ENCODE measurements at regions not wholly inside any gene's neighbourhood (a gene's known extent, or its start where the extent isn't known, plus 50 kb on each side); places are given as distances from the start of the nearest gene placed in this dataset.

- TF ChIP-seq, protein P1, sequence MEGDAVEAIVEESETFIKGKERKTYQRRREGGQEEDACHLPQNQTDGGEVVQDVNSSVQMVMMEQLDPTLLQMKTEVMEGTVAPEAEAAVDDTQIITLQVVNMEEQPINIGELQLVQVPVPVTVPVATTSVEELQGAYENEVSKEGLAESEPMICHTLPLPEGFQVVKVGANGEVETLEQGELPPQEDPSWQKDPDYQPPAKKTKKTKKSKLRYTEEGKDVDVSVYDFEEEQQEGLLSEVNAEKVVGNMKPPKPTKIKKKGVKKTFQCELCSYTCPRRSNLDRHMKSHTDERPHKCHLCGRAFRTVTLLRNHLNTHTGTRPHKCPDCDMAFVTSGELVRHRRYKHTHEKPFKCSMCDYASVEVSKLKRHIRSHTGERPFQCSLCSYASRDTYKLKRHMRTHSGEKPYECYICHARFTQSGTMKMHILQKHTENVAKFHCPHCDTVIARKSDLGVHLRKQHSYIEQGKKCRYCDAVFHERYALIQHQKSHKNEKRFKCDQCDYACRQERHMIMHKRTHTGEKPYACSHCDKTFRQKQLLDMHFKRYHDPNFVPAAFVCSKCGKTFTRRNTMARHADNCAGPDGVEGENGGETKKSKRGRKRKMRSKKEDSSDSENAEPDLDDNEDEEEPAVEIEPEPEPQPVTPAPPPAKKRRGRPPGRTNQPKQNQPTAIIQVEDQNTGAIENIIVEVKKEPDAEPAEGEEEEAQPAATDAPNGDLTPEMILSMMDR (IDR thresholded peaks at IDR 0.05; ENCODE audit: insufficient read depth, low read depth, low read length, missing control alignments) = no peak
- H3K4me3 ChIP-seq (ENCODE audit: low read length) = no peak overlapping the region
- DNase-seq (ENCODE audit: low read depth) = no peak
These were observed 270.4 kb upstream of the FKBP1C start for GRCh38 chr6:62940848-62941247.

- TF ChIP-seq, protein P1 (IDR thresholded peaks at IDR 0.05; ENCODE audit: insufficient read depth, low read depth, low read length, missing control alignments) = no peak
- no peak overlapping the region for H3K4me3 ChIP-seq (ENCODE audit: low read length)
- DNase-seq (ENCODE audit: low read depth) = no peak
These were observed 269.3 kb upstream of the FKBP1C start for GRCh38 chr6:62942000-62942399.

DNA sequence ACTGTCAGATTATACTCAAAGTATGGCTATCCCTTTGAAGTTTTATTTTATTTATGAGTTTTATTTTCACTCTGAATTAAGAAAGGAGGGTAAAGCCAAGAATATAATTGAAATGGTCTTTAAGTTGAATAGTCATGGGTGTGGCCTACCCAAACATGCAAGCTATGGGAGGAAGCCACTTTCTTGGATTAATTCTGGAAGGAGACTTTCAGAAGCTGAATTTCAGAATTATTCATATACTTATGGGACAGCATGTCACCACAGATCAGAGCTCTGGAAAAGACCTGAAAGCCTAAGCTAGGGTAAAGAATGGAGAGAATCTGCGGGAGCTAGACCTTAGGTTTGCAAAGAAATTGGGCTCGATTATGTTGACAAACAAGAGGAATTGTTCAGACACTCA lies 242.4 kb upstream of the FKBP1C start:
- no peak for DNase-seq (ENCODE audit: low read depth)
- H3K4me3 ChIP-seq (ENCODE audit: low read length) = no peak overlapping the region
- TF ChIP-seq, protein P1 (IDR thresholded peaks at IDR 0.05; ENCODE audit: insufficient read depth, low read depth, low read length, missing control alignments) = no peak

DNA sequence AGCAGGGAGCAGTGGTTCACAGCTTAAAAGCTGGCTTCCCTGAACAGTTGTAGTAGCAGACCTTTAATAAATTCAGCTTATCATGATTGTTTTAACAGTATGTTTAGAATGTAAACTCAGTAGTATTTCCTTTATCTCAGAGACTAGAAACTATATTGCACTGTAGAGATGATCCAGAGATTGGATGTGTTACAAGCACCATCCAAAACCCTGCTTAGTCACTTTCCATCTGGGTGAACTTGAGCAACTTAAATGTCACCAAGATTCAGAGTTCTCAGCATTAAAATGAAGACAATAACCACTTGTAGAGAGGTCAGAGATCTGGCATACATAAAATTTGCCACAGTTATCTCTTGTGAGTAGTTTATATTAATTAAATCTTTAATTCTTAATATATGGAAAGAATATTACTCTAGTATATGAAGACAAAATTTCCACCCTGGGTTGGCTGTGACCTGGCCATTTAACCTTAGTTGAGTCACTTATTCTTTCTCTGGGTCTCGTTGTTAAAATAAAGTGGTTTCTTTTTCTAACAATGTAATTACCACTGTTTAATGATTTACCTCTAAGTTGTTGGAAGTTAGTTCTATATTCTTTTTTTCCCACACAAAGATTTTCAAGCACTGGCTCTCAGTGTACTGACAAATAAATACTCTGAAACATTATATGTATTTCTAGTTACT lies 239.2 kb upstream of the FKBP1C start:
- TF ChIP-seq, protein P1 (IDR thresholded peaks at IDR 0.05; ENCODE audit: insufficient read depth, low read depth, low read length, missing control alignments) = no peak
- no peak for DNase-seq (ENCODE audit: low read depth)
- no peak overlapping the region for H3K4me3 ChIP-seq (ENCODE audit: low read length)

- TF ChIP-seq, protein P1 (IDR thresholded peaks at IDR 0.05; ENCODE audit: insufficient read depth, low read depth, low read length, missing control alignments) = no peak
- H3K4me3 ChIP-seq (ENCODE audit: low read length) = no peak overlapping the region
- no peak for DNase-seq (ENCODE audit: low read depth)
These were observed 236.8 kb upstream of the FKBP1C start for GRCh38 chr6:62974452-62974851.

DNA sequence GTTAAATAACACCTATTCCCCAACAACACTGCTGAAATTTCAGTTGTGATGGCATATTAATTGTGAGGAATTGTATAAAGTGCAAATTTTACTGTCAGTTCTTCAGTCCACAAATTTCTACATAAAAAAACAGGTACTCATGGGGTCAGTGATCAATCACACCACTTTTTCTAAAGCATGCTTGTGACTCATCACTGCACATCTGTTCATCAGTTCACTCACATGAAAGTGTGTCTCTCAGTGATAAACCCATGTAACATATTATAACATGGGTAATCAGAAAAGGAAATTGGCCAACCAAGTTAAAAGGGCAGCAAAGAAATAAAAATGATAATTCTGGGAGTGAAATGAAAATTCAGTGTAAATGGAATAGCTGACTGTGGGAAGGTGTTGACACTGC lies 234.7 kb upstream of the FKBP1C start:
- no peak overlapping the region for H3K4me3 ChIP-seq (ENCODE audit: low read length)
- no peak for DNase-seq (ENCODE audit: low read depth)
- TF ChIP-seq, protein P1 (IDR thresholded peaks at IDR 0.05; ENCODE audit: insufficient read depth, low read depth, low read length, missing control alignments) = no peak

GRCh38 chr6:62978920-62979319 lies 232.3 kb upstream of the FKBP1C start:
- TF ChIP-seq, protein P1 (IDR thresholded peaks at IDR 0.05; ENCODE audit: insufficient read depth, low read depth, low read length, missing control alignments) = no peak
- DNase-seq (ENCODE audit: low read depth) = no peak
- H3K4me3 ChIP-seq (ENCODE audit: low read length) = no peak overlapping the region

All from epithelial cell of esophagus (primary cell).